ENCODE measurements at regions not wholly inside any gene's neighbourhood (a gene's known extent, or its start where the extent isn't known, plus 50 kb on each side); places are given as distances from the start of the nearest gene placed in this dataset.
"Not testable (repeated sequence)": the region's sequence is repeated elsewhere in the genome, so short reads cannot be mapped to it uniquely, and the experiment has no call there.

DNA sequence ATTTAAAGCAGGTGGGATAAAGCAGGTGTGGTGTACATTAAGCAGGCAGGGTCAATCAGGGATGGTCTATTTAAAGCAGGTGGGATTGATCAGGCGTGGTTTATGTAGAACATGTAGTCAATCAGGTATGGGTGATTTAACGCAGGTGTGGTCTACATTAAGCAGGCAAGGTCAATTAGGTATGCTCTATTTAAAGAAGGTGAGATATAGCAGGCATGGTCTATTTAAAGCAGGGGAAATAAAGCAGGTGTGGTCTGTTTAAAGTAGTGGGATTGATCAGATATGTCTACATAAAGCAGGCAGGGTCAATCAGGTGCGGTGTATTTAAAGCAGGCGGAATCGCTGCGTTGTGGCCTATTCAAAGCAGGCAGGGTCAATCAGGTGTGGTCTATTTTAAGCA, 88.6 kb upstream of the MXRA5 start:
- no peak for DNase-seq

DNA sequence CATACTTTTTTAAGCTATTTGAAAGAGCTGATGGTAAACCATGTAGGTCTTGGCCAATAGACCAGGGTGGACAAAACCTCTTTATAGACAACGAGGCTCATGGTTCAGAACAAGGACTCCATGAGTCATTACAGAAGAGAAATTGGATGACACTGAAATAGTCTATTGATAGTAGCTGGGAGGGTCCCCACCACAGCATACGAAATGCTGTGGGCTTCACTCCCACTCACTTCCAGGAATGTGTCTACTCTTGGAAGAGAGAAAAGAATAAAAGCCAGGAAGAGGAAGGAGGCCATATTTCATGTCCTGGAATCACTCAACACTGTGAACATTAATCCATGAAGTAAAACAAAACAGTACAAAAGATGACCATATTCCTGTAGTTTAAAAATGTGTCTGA, 82.3 kb upstream of the MXRA5 start:
- no peak for DNase-seq

DNA sequence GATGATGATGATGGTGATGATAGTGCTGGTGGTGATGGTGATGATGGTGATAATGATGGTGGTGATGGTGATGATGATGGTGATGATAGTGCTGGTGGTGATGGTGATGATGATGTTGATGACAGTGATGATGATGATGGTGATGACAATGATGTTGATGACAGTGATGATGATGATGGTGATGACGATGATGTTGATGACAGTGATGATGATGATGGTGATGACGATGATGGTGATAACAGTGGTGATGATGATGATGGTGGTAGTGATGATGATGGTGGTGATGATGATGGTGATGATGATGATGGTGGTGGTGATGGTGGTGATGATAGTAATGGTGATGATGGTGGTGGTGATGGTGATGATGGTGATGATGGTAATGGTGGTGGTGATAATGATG, 80.1 kb upstream of the MXRA5 start:
- no peak for DNase-seq

DNA sequence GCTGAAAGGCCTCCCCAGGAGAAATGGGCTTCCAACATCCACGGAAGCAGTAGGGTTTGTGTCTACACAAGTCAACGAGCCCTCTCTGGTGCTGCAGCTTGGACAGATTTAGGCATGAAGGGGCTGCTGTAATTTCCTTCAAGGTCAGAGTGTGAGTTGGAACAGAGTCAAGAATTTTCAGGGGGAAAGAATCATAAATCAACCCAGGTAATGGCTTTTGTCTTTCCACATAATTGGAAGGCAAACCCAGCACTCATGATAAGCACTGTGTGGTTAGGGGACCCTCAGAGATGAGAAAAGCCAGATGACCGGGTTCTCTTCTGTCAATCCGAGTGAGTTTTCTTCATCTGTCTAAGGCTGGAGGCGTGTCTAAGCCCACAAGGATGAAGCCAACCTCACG, 78.6 kb upstream of the MXRA5 start:
- DNase-seq, result no peak

DNA sequence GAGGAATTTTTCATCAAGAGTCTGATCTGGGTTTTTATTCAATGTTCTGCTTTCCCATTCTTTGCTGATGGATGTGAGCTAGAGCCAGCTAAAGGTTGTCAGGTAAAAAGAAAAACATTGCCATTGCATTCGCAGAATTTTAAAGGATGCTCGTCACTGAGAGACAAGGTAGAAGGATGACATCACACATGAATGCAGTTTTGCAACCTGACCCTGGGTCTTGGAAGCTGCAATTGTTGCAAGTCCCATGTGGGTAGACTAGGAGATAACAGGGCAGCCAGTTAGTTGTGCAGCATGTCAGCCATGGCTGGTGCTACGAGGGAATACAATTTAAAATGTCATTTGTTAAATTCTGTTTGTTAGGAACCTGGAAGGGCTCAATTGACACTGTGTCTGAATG, 73.9 kb upstream of the MXRA5 start:
- DNase-seq, result no peak

DNA sequence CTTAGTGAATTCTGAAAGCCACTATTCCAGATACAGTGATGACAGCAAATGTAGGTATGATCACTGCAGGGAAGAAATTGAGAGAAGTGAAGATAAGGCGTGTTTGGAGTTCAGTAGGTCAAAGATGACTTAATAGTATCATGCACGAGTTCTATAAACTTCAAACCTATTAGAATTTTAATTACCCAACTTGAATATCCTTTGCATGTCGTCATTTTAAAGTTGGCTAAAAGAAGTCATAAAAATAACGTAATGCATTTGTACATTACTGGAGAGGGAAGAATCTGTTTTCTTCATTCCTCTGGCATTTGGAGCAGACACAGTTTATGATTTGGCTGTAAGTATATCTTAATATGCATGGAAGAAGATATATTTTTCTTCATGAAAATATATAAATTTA, 68.6 kb upstream of the MXRA5 start:
- DNase-seq, result no peak

DNA sequence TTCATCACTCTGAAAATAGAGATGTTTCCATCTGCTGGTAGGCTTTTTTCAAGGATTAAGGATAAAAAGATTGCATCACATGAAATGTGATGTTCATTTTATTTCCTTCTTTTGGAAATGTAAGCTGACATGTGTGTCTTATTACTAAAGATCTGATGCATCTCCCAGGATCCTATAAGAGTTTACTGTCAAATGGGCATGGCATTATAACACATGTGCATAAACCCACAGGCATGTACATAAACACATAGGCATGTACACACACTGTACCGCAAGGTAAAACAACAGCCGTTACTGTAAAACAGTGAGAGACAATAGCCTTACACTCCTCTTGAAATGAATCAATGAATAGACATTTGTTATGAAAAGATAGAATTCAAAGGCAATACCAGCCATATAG, 65.2 kb upstream of the MXRA5 start:
- not testable (repeated sequence) for DNase-seq

DNA sequence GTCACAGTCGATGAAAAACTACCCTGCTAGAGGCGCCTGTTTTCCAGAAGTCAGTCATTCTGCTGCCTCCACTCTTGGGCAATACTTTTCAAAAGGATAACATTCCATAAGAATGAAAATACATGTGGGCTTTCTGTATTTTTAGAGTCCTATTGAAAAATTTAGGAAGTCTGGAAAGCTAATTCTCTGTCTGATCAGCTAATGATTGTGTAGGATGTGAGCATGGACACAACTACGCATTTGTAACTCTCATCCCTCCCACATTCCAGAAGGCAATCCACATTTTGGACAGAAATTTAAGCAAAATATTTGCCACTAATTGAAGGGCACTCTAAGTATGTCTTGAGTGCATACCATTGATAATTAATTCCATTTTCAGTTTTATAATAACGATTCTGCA, 63.5 kb upstream of the MXRA5 start:
- not testable (repeated sequence) for DNase-seq

DNA sequence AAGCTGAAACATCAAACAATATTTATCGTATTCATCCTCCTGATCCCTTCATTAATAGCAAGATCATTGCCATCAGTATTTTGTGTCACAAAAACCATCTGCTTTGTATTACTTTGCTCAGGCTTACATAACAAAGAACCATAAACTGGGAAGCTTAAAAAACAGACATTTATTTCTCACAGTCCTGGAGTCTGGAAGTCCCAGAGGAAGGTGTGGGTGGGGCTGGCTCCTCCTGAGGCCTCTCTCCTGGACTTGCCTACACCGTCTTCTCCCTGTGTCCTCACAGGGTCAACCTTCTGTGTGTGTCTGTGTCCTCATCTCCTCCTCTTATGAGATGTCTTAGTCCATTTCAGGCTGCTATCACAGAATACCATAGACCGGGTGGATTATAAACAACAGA, 61.3 kb upstream of the MXRA5 start:
- no peak for DNase-seq

DNA sequence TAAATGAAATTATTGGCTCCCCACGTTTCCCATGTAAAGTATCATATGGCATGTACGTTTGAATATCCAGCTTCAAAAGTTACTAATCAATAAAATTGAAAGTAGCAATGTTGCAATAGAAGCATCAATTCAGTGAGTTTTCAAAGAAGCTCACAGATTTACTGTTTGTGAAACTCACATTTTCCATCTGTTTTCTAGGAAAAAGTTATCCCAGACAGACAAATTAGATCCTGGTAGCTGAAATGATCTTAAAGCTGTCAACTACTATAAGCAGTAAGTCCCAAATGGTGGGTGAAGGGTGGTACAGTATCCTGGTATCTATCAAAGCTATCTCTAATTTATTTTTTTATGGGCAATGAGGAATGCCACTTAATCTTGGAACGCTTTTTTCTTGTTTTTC, 60.7 kb upstream of the MXRA5 start:
- DNase-seq, result no peak

DNA sequence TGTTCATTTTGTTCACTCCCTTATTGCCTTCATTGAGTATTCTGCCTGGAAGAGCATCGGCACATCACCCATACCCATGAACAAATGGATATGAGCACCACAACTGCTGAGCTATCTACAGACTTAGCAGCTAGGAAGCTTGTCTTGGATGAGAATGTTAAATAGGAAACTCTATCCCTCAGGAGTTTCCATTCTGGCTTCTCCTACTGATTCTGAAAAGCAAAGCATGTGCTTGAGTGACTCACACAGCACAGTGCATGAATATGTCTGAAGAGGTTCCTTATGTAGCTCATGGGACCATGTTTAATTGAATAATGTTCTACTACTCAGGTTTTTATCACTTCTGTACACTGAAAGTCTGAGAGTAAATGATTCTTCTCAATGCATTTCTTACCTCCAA, 57.3 kb upstream of the MXRA5 start:
- DNase-seq, result no peak

Data from T1000 (cell line).